OCI-LY7 (cell line): ENCODE measurements at regions not wholly inside any gene's neighbourhood (a gene's known extent, or its start where the extent isn't known, plus 50 kb on each side); places are given as distances from the start of the nearest gene placed in this dataset.

Experiments
- CTCF ChIP-seq: fragments of 200-600 bp; sonication (generic); conservative IDR thresholded peaks from 2 replicates; pipeline ENCODE4 v1.5.1; 2014; ENCODE audit warnings: mild to moderate bottlenecking, antibody characterized with exemption, low read length, moderate library complexity, mixed read lengths
- EZH2phosphoT487 ChIP-seq: fragments of 200-600 bp; sonication (generic); IDR thresholded peaks from 2 replicates; pipeline ENCODE4 v1.6.1; 2018; ENCODE audit warnings: low read depth, borderline replicate concordance, mild to moderate bottlenecking, mixed run types, antibody characterized with exemption, low read length, moderate library complexity, mixed read lengths

- no peak for TF ChIP-seq CTCF
- no peak for TF ChIP-seq EZH2phosphoT487
Measured at GRCh38 chr3:34183611-34184340, 385.3 kb downstream of the PDCD6IP start.
